B cell (primary cell): ENCODE measurements at regions not wholly inside any gene's neighbourhood (a gene's known extent, or its start where the extent isn't known, plus 50 kb on each side); places are given as distances from the start of the nearest gene placed in this dataset.

Experiments
- ATAC-seq: fragments of 200-7000 bp; cut with Tn5 transposase; one replicate; pipeline ENCODE4 v1.10.0; 2021; ENCODE audit warnings: low read depth, mild to moderate bottlenecking, moderate number of reproducible peaks, moderate library complexity
- CTCF ChIA-PET: fragments of 350-600 bp; sonication (Branson Sonifier 250); formaldehyde crosslinking; loops from one replicate; lab custom pipeline; 2021; ENCODE audit warnings: antibody characterized with exemption, inconsistent platforms; lab: Charles Lee
- POLR2A ChIA-PET: fragments of 350-600 bp; sonication (Branson Sonifier 250); formaldehyde crosslinking; loops from one replicate; lab custom pipeline; 2021; ENCODE audit warnings: antibody characterized with exemption; lab: Charles Lee
- DNase-seq: peaks from one replicate; pipeline ENCODE4 v3.0.0; 2013
- H2AFZ ChIP-seq: 2 replicates; pipeline ENCODE4 v1.6.1; 2012; ENCODE audit warnings: mild to moderate bottlenecking, low read depth, low read length; ENCODE audit not compliant: insufficient read depth, poor library complexity, severe bottlenecking
- H3K27ac ChIP-seq, 2 donors: 1 replicate in 1 of 2; 2 replicates in 1 of 2; pipeline ENCODE4 v1.5.1; 2012 to 2013; ENCODE audit warnings: low read length in 2 of 2, mild to moderate bottlenecking in 2 of 2, moderate library complexity in 1 of 2
- H3K27me3 ChIP-seq, 4 experiments: fragments of 200-600 bp in 1 of 4; sonication (generic) in 1 of 4; replicated peaks in 1 of 4; 1 replicate in 2 of 4; 2 replicates in 2 of 4; pipeline versions ENCODE4 v1.6.1 to v1.7.0; 2013 to 2016; ENCODE audit warnings: low read length in 3 of 4, mild to moderate bottlenecking in 2 of 4, mixed read lengths in 1 of 4, moderate library complexity in 1 of 4; ENCODE audit not compliant: insufficient read depth in 4 of 4, control insufficient read depth in 3 of 4; ENCODE audit errors: control extremely low read depth in 1 of 4
- H3K36me3 ChIP-seq, 2 experiments: replicated peaks in 1 of 2; 1 replicate in 1 of 2; 2 replicates in 1 of 2; pipeline versions ENCODE4 v1.6.1 to v1.7.1; 2013; ENCODE audit warnings: low read length in 1 of 2; ENCODE audit not compliant: insufficient read depth in 2 of 2, control insufficient read depth in 1 of 2; ENCODE audit errors: control extremely low read depth in 1 of 2, extremely low read depth in 1 of 2
- H3K4me1 ChIP-seq, 2 donors: fragments of 200-600 bp in 1 of 2; sonication (generic) in 1 of 2; 1 replicate in 1 of 2; 2 replicates in 1 of 2; pipeline versions ENCODE4 v1.5.1 to v1.6.1; 2013 to 2017; ENCODE audit warnings: low read length in 2 of 2; ENCODE audit not compliant: control insufficient read depth in 2 of 2, insufficient read depth in 2 of 2
- H3K4me2 ChIP-seq: replicated peaks from 2 replicates; pipeline ENCODE3; 2012; ENCODE audit warnings: mild to moderate bottlenecking, low read depth, low read length; ENCODE audit not compliant: poor library complexity, severe bottlenecking
- H3K4me3 ChIP-seq, 5 experiments: fragments of 200-600 bp in 1 of 5; sonication (generic) in 1 of 5; 1 replicate in 3 of 5; 2 replicates in 2 of 5; pipeline versions ENCODE4 v1.5.1 to v1.7.0; 2011 to 2016; ENCODE audit warnings: low read length in 4 of 5, mild to moderate bottlenecking in 4 of 5, low read depth in 2 of 5, control low read depth in 1 of 5, moderate library complexity in 1 of 5; ENCODE audit not compliant: insufficient read depth in 1 of 5; ENCODE audit errors: control extremely low read depth in 1 of 5, extremely low read depth in 1 of 5
- H3K79me2 ChIP-seq: fragments of 200-600 bp; sonication (generic); one replicate; pipeline ENCODE4 v1.6.0; 2016; ENCODE audit warnings: low read length; ENCODE audit not compliant: control insufficient read depth, insufficient read depth
- H3K9ac ChIP-seq: fragments of 200-600 bp; sonication (generic); 2 replicates; pipeline ENCODE4 v1.6.1; 2017; ENCODE audit warnings: mild to moderate bottlenecking, low read length, moderate library complexity
- H3K9me3 ChIP-seq, 3 donors: one replicate each; pipeline versions ENCODE4 v1.6.1 to v1.7.1; 2013; ENCODE audit warnings: low read length in 2 of 3; ENCODE audit not compliant: control insufficient read depth in 2 of 3, insufficient read depth in 1 of 3; ENCODE audit errors: control extremely low read depth in 1 of 3
- H4K20me1 ChIP-seq: 2 replicates; pipeline ENCODE4 v1.6.0; 2012; ENCODE audit warnings: mild to moderate bottlenecking, low read length; ENCODE audit not compliant: insufficient read depth, control insufficient read depth, poor library complexity, severe bottlenecking
- H3K27ac Mint-ChIP-seq: one replicate; pipeline ENCODE4 v1.8.0; 2021; ENCODE audit warnings: mixed read lengths
- H3K27me3 Mint-ChIP-seq: one replicate; pipeline ENCODE4 v1.8.0; 2021; ENCODE audit warnings: mixed read lengths
- H3K4me1 Mint-ChIP-seq: one replicate; pipeline ENCODE4 v1.8.0; 2021; ENCODE audit warnings: mixed read lengths
- H3K4me3 Mint-ChIP-seq: one replicate; pipeline ENCODE4 v1.8.0; 2021; ENCODE audit warnings: mixed read lengths
- H3K9me3 Mint-ChIP-seq: one replicate; pipeline ENCODE4 v1.8.0; 2022; ENCODE audit warnings: mixed read lengths; ENCODE audit not compliant: insufficient read depth
- EZH2 ChIP-seq: IDR thresholded peaks from 2 replicates; pipeline ENCODE4 v1.6.1; 2012; ENCODE audit warnings: borderline replicate concordance, low read depth, mild to moderate bottlenecking, moderate library complexity, low read length; ENCODE audit not compliant: insufficient read depth, poor library complexity, severe bottlenecking
- WGBS: methylation state at CpG from one replicate; pipeline ENCODE4 v1.1.5; 2013; ENCODE audit warnings: missing lambda C conversion rate; ENCODE audit not compliant: insufficient coverage; 5-methylcytosine and 5-hydroxymethylcytosine counted together
- intact Hi-C: fragments of 100-400 bp; cut with micrococcal nuclease; formaldehyde crosslinking; loops from one replicate; pipeline ENCODE4 v1.10.0; 2022
- TF ChIP-seq, protein P1 (sequence below): fragments of 200-600 bp; IDR thresholded peaks from one replicate; pipeline ENCODE4 v1.8.0; 2022; ENCODE audit warnings: antibody characterized with exemption, mild to moderate bottlenecking

DNA sequence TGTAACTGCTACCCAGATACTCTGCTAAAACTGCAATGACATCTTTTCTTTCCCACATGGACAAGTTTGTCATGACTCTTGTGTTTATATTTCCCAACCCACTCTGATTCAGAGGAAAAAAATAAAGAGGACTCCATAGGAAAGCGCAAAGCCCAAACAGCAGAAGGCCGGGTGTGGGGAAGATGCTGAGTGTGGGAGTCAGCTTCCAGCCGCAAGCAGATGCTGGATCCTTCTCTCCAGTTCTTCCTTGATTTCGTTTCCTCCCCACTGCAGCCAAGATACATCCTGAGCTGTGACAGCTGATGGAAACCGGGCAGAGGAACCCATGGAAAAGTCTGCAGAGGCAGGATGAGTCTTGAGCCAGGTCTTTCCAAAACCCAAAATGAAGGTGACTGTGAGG is 498.2 kb downstream of the PLPP3 start:
- H3K27me3 ChIP-seq = no peaks in the 10 kb centered on the region
- peaks cover 14% of the 10 kb centered on the region for H3K27me3 Mint-ChIP-seq
- ChIA-PET POLR2A (no interaction called here), CTCF (no interaction called here)
- WGBS = 100% methylated on average over 2 of the region's 5 CpGs
- no peaks in the 10 kb centered on the region for H3K36me3 ChIP-seq
- no peak overlapping the region for H3K4me3 ChIP-seq
- H3K9ac ChIP-seq = no peak overlapping the region
- H3K4me2 ChIP-seq = no peak overlapping the region
- H3K27ac Mint-ChIP-seq = no peak overlapping the region
- no peaks in the 10 kb centered on the region for H3K4me1 Mint-ChIP-seq
- H3K9me3 ChIP-seq = no peaks in the 10 kb centered on the region
- H3K4me1 ChIP-seq = no peaks in the 10 kb centered on the region
- no peak for ATAC-seq
- no peak for DNase-seq
- H4K20me1 ChIP-seq = no peaks in the 10 kb centered on the region
- TF ChIP-seq, protein P1, sequence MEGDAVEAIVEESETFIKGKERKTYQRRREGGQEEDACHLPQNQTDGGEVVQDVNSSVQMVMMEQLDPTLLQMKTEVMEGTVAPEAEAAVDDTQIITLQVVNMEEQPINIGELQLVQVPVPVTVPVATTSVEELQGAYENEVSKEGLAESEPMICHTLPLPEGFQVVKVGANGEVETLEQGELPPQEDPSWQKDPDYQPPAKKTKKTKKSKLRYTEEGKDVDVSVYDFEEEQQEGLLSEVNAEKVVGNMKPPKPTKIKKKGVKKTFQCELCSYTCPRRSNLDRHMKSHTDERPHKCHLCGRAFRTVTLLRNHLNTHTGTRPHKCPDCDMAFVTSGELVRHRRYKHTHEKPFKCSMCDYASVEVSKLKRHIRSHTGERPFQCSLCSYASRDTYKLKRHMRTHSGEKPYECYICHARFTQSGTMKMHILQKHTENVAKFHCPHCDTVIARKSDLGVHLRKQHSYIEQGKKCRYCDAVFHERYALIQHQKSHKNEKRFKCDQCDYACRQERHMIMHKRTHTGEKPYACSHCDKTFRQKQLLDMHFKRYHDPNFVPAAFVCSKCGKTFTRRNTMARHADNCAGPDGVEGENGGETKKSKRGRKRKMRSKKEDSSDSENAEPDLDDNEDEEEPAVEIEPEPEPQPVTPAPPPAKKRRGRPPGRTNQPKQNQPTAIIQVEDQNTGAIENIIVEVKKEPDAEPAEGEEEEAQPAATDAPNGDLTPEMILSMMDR = no peak
- TF ChIP-seq EZH2 = no peak
- H3K27ac ChIP-seq = no peak overlapping the region
- no peak overlapping the region for H2AFZ ChIP-seq
- H3K9me3 Mint-ChIP-seq = no peaks in the 10 kb centered on the region
- no peak overlapping the region for H3K4me3 Mint-ChIP-seq
- intact Hi-C loops = no loop called here
- no peaks in the 10 kb centered on the region for H3K79me2 ChIP-seq

DNA sequence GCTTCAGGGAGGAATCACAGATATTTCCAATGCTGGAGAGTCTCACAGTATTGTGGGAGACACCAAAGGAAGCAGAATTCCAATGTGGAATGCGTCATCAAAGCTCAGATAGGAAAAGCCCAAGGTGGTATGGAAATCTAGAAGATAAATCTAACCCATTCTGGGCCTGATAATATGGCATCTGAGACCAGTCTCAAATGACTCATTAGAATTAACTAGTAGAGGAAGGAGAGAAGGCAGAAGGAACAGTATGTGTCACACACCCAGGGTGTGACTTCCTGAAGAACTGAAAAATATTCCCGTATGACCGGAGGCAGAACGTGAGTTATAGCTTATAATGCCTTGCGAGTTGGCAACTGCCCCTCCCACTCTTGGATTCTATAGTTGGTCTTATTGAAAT is 499.2 kb downstream of the PLPP3 start:
- intact Hi-C loops = no loop called here
- no peak for DNase-seq
- 60% methylated on average over 1 of the region's 5 CpGs for WGBS
- Histone ChIP-seq H3K9ac (no peak overlapping the region), H4K20me1 (no peaks in the 10 kb centered on the region), H3K36me3 (no peaks in the 10 kb centered on the region), H3K9me3 (no peaks in the 10 kb centered on the region), H3K79me2 (no peaks in the 10 kb centered on the region), H3K27me3 (no peaks in the 10 kb centered on the region), H3K4me3 (no peak overlapping the region), H3K27ac (no peak overlapping the region), H3K4me1 (no peaks in the 10 kb centered on the region), H3K4me2 (no peak overlapping the region), H2AFZ (no peak overlapping the region)
- ATAC-seq = no peak
- Mint-ChIP-seq H3K4me3 (no peak overlapping the region), H3K9me3 (no peaks in the 10 kb centered on the region), H3K27me3 (peaks cover 14% of the 10 kb centered on the region), H3K27ac (no peak overlapping the region), H3K4me1 (no peaks in the 10 kb centered on the region)
- POLR2A ChIA-PET = no interaction called here
- CTCF ChIA-PET = no interaction called here
- TF ChIP-seq, protein P1 = no peak
- TF ChIP-seq EZH2 = no peak
